HepG2 (cell line): ENCODE measurements at regions not wholly inside any gene's neighbourhood (a gene's known extent, or its start where the extent isn't known, plus 50 kb on each side); places are given as distances from the start of the nearest gene placed in this dataset.

Experiments
- EZH2 ChIP-seq: conservative IDR thresholded peaks from 2 replicates; pipeline ENCODE4 v1.6.1; 2012; ENCODE audit warnings: mild to moderate bottlenecking, low read depth, low read length, moderate library complexity
- FOXA3 ChIP-seq: IDR thresholded peaks from 2 replicates; pipeline ENCODE4 v1.6.1; 2016; ENCODE audit warnings: missing genetic modification reagents, missing compliant biosample characterization
- HES4 ChIP-seq: sonication (generic); formaldehyde crosslinking; IDR thresholded peaks from 2 replicates; pipeline ENCODE4 v1.9.0; 2021; ENCODE audit warnings: mild to moderate bottlenecking, missing genetic modification reagents, borderline replicate concordance
- HNF1B ChIP-seq: sonication (generic); formaldehyde crosslinking; IDR thresholded peaks from 2 replicates; pipeline ENCODE4 v1.5.1; 2020; ENCODE audit warnings: mild to moderate bottlenecking, moderate library complexity, missing genetic modification reagents
- ZC3H13 ChIP-seq: sonication (generic); formaldehyde crosslinking; IDR thresholded peaks from 2 replicates; pipeline ENCODE4 v1.8.1; 2023; ENCODE audit warnings: mild to moderate bottlenecking, missing genetic modification reagents, moderate library complexity
- ZNF709 ChIP-seq: sonication (generic); formaldehyde crosslinking; IDR thresholded peaks from 2 replicates; pipeline ENCODE4 v1.5.0; 2020; ENCODE audit warnings: mild to moderate bottlenecking, missing genetic modification reagents
- ZNF737 ChIP-seq: sonication (generic); formaldehyde crosslinking; IDR thresholded peaks from 2 replicates; pipeline ENCODE4 v1.5.0; 2020; ENCODE audit warnings: missing genetic modification reagents, mild to moderate bottlenecking, borderline replicate concordance
- TF ChIP-seq, protein P1 (sequence below): sonication (generic); formaldehyde crosslinking; IDR thresholded peaks from 2 replicates; pipeline ENCODE4 v1.5.0; 2020; ENCODE audit warnings: mild to moderate bottlenecking, missing genetic modification reagents, moderate library complexity

DNA sequence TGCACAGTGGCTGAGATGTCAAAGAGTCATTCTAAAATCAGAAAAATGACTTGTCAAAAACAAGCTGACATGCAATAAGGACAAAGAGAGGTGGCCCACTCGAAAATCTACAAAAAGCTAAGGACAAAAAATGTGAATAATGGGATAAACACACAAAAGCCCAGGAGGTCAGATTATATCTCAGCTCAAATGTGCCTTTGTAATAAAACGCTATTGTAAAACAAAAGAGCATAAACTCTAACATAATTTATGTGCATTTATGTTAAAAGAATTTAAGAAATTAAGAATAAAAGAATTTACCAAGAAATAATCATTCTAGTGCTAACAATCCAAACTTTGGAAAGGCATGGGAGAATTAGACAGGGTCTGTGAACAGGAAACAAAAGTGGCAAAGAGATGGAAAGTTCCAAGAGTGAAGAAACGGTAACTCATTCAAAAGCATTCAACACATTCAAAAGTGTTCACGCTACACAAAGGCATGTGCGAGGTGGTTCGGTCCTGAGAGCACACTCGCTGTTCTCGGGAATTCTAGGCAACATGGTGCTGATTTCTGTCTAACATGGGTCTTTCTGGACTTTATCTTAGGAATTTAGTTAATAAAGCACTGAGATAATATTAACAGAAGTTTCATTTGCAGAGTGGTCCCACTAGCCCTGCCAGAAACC lies 197.7 kb downstream of the KATNAL1 start:
- no peak for TF ChIP-seq HES4
- TF ChIP-seq FOXA3 (CRISPR knock-in tag), result no peak
- TF ChIP-seq, protein P1, sequence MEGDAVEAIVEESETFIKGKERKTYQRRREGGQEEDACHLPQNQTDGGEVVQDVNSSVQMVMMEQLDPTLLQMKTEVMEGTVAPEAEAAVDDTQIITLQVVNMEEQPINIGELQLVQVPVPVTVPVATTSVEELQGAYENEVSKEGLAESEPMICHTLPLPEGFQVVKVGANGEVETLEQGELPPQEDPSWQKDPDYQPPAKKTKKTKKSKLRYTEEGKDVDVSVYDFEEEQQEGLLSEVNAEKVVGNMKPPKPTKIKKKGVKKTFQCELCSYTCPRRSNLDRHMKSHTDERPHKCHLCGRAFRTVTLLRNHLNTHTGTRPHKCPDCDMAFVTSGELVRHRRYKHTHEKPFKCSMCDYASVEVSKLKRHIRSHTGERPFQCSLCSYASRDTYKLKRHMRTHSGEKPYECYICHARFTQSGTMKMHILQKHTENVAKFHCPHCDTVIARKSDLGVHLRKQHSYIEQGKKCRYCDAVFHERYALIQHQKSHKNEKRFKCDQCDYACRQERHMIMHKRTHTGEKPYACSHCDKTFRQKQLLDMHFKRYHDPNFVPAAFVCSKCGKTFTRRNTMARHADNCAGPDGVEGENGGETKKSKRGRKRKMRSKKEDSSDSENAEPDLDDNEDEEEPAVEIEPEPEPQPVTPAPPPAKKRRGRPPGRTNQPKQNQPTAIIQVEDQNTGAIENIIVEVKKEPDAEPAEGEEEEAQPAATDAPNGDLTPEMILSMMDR (CRISPR knock-in tag), result no peak
- no peak for TF ChIP-seq ZC3H13 (CRISPR knock-in tag)
- no peak for TF ChIP-seq EZH2
- no peak for TF ChIP-seq ZNF737
- no peak for TF ChIP-seq HNF1B (CRISPR knock-in tag)
- TF ChIP-seq ZNF709, result no peak
